IMR-90 (cell line): ENCODE measurements at regions not wholly inside any gene's neighbourhood (a gene's known extent, or its start where the extent isn't known, plus 50 kb on each side); places are given as distances from the start of the nearest gene placed in this dataset.

Source experiments
- ATAC-seq: fragments of 200-7000 bp; cut with Tn5 transposase; 2 replicates; pipeline ENCODE4 v1.9.1; 2020; ENCODE audit warnings: low read depth, mild to moderate bottlenecking, moderate library complexity
- BruUV-seq: library from RNA; stranded (reverse); fragments of 400-500 nt; replicated peaks from 2 replicates; lab custom pipeline; 2021; lab: Mats Ljungman, UMichigan
- CTCF ChIA-PET: fragments of 300-600 bp; formaldehyde crosslinking; extraction: SDS; loops from one replicate; lab custom pipeline; 2021; ENCODE audit warnings: antibody characterized with exemption; lab: Yijun Ruan, JAX
- POLR2A ChIA-PET: fragments of 300-600 bp; sonication (Branson Sonifier 250); formaldehyde crosslinking; loops from one replicate; lab custom pipeline; 2022; ENCODE audit warnings: antibody characterized with exemption; ENCODE audit not compliant: unreplicated experiment; lab: Charles Lee
- DNase-seq: peaks from one replicate; pipeline ENCODE4 v3.0.0; 2013
- H2AFZ ChIP-seq: replicated peaks from 2 replicates; pipeline ENCODE3; 2013; ENCODE audit warnings: low read length, mild to moderate bottlenecking; ENCODE audit not compliant: poor library complexity
- H2AK5ac ChIP-seq: 2 replicates; pipeline ENCODE4 v1.6.1; 2013; ENCODE audit warnings: low read depth, low read length, inconsistent platforms
- H2AK9ac ChIP-seq: replicated peaks from 2 replicates; pipeline ENCODE3; 2013; ENCODE audit warnings: mild to moderate bottlenecking, low read depth, low read length, moderate library complexity; ENCODE audit not compliant: poor library complexity
- H2BK120ac ChIP-seq: 2 replicates; pipeline ENCODE4 v1.6.1; 2013; ENCODE audit warnings: low read depth, low read length, inconsistent platforms
- H2BK15ac ChIP-seq: 3 replicates; pipeline ENCODE4 v1.6.1; 2013; ENCODE audit warnings: low read depth, low read length, inconsistent platforms
- H2BK20ac ChIP-seq: 2 replicates; pipeline ENCODE4 v1.6.1; 2013; ENCODE audit warnings: low read depth, mild to moderate bottlenecking, inconsistent platforms, low read length, moderate library complexity
- H2BK5ac ChIP-seq: 2 replicates; pipeline ENCODE4 v1.6.1; 2013; ENCODE audit warnings: mild to moderate bottlenecking, low read depth, low read length, inconsistent platforms; ENCODE audit not compliant: poor library complexity, severe bottlenecking
- H3K14ac ChIP-seq: replicated peaks from 2 replicates; pipeline ENCODE4 v1.6.1; 2013; ENCODE audit warnings: low read depth, low read length, inconsistent platforms
- H3K18ac ChIP-seq: 2 replicates; pipeline ENCODE4 v1.6.1; 2013; ENCODE audit warnings: low read depth, low read length, control low read depth
- H3K23ac ChIP-seq: 2 replicates; pipeline ENCODE4 v1.6.1; 2013; ENCODE audit warnings: low read depth, low read length, inconsistent platforms
- H3K27ac ChIP-seq: 2 replicates; pipeline ENCODE4 v1.5.1; 2013; ENCODE audit warnings: mild to moderate bottlenecking, control low read depth, low read length; ENCODE audit not compliant: insufficient read depth
- H3K27me3 ChIP-seq: 2 replicates; pipeline ENCODE4 v1.6.1; 2013; ENCODE audit warnings: low read length; ENCODE audit not compliant: control insufficient read depth, insufficient read depth
- H3K36me3 ChIP-seq: 2 replicates; pipeline ENCODE4 v1.6.1; 2013; ENCODE audit warnings: low read length, mixed read lengths; ENCODE audit not compliant: control insufficient read depth, insufficient read depth
- H3K4ac ChIP-seq: 2 replicates; pipeline ENCODE4 v1.6.1; 2013; ENCODE audit warnings: low read depth, low read length, inconsistent platforms
- H3K4me1 ChIP-seq: 2 replicates; pipeline ENCODE4 v1.6.1; 2013; ENCODE audit warnings: low read length, mixed read lengths; ENCODE audit not compliant: control insufficient read depth, insufficient read depth
- H3K4me2 ChIP-seq: 2 replicates; pipeline ENCODE4 v1.6.1; 2013; ENCODE audit warnings: low read depth, mild to moderate bottlenecking, control low read depth, low read length, moderate library complexity
- H3K4me3 ChIP-seq: 2 replicates; pipeline ENCODE4 v1.5.1; 2013; ENCODE audit warnings: low read depth, mild to moderate bottlenecking, control low read depth, low read length, moderate library complexity; ENCODE audit not compliant: insufficient read depth
- H3K56ac ChIP-seq: 2 replicates; pipeline ENCODE4 v1.6.1; 2013; ENCODE audit warnings: low read length, inconsistent platforms; ENCODE audit not compliant: insufficient read depth; ENCODE audit errors: extremely low read depth
- H3K79me1 ChIP-seq, 2 experiments: 2 replicates each; pipeline ENCODE4 v1.6.1; 2013; ENCODE audit warnings: low read length in 2 of 2, inconsistent platforms in 1 of 2, low read depth in 1 of 2
- H3K9ac ChIP-seq: 2 replicates; pipeline ENCODE4 v1.6.1; 2013; ENCODE audit warnings: low read depth, low read length, control low read depth
- H3K9me1 ChIP-seq: 2 replicates; pipeline ENCODE4 v1.6.1; 2013; ENCODE audit warnings: low read length, inconsistent platforms; ENCODE audit not compliant: insufficient read depth
- H3K9me3 ChIP-seq: 2 replicates; pipeline ENCODE4 v1.6.1; 2013; ENCODE audit warnings: low read length; ENCODE audit not compliant: control insufficient read depth, insufficient read depth
- H4K20me1 ChIP-seq: 2 replicates; pipeline ENCODE4 v1.6.1; 2013; ENCODE audit warnings: low read length, inconsistent platforms; ENCODE audit not compliant: insufficient read depth
- H4K5ac ChIP-seq: 2 replicates; pipeline ENCODE4 v1.6.1; 2013; ENCODE audit warnings: mild to moderate bottlenecking, low read depth, low read length, control low read depth
- H4K8ac ChIP-seq, 2 experiments: 2 replicates each; pipeline ENCODE4 v1.6.1; 2013; ENCODE audit warnings: low read depth in 2 of 2, low read length in 2 of 2, control low read depth in 1 of 2, inconsistent platforms in 1 of 2
- H4K91ac ChIP-seq: 2 replicates; pipeline ENCODE4 v1.6.1; 2013; ENCODE audit warnings: low read depth, low read length, inconsistent platforms; ENCODE audit not compliant: insufficient read depth
- BHLHE40 ChIP-seq: fragments of 150-350 bp; IDR thresholded peaks from 2 replicates; pipeline ENCODE4 v1.6.1; 2016; ENCODE audit warnings: mild to moderate bottlenecking, low read depth, low read length
- CHD1 ChIP-seq: IDR thresholded peaks from 2 replicates; pipeline ENCODE4 v1.6.1; 2012; ENCODE audit warnings: low read depth, low read length, improper control_type of control experiment
- CTCF ChIP-seq: conservative IDR thresholded peaks from 2 replicates; pipeline ENCODE4 v1.5.1; 2012; ENCODE audit warnings: mild to moderate bottlenecking, low read depth, low read length, improper control_type of control experiment
- ELK1 ChIP-seq: fragments of 150-350 bp; IDR thresholded peaks from 2 replicates; pipeline ENCODE4 v1.6.1; 2016; ENCODE audit warnings: low read depth, mild to moderate bottlenecking, low read length, moderate library complexity, borderline replicate concordance
- MAFK ChIP-seq: IDR thresholded peaks from 2 replicates; pipeline ENCODE4 v1.6.1; 2012; ENCODE audit warnings: low read depth, low read length, improper control_type of control experiment
- MAZ ChIP-seq: IDR thresholded peaks from 2 replicates; pipeline ENCODE4 v1.6.1; 2012; ENCODE audit warnings: low read depth, mild to moderate bottlenecking, low read length, improper control_type of control experiment, moderate library complexity, borderline replicate concordance
- MXI1 ChIP-seq: IDR thresholded peaks from 2 replicates; pipeline ENCODE4 v1.6.1; 2012; ENCODE audit warnings: low read depth, mild to moderate bottlenecking, low read length, moderate library complexity, borderline replicate concordance
- NFE2L2 ChIP-seq: fragments of 150-350 bp; IDR thresholded peaks from 2 replicates; pipeline ENCODE4 v1.6.1; 2016; ENCODE audit warnings: low read depth, mild to moderate bottlenecking, low read length
- POLR2A ChIP-seq: IDR thresholded peaks from 2 replicates; pipeline ENCODE4 v1.6.1; 2012; ENCODE audit warnings: mild to moderate bottlenecking, low read depth, low read length
- RAD21 ChIP-seq: IDR thresholded peaks from 2 replicates; pipeline ENCODE4 v1.6.1; 2012; ENCODE audit warnings: low read length, improper control_type of control experiment
- RCOR1 ChIP-seq: IDR thresholded peaks from 2 replicates; pipeline ENCODE4 v1.6.1; 2012; ENCODE audit warnings: mild to moderate bottlenecking, low read length, improper control_type of control experiment; ENCODE audit not compliant: insufficient replicate concordance
- SMC3 ChIP-seq: fragments of 150-350 bp; IDR thresholded peaks from 2 replicates; pipeline ENCODE4 v1.6.1; 2016; ENCODE audit warnings: low read depth, mild to moderate bottlenecking, antibody characterized with exemption, low read length, moderate library complexity
- USF2 ChIP-seq: fragments of 150-350 bp; IDR thresholded peaks from 2 replicates; pipeline ENCODE4 v1.6.1; 2017; ENCODE audit warnings: mild to moderate bottlenecking, antibody characterized with exemption, low read length, low read depth
- WGBS, 2 experiments: methylation state at CpG; one replicate each; pipeline versions ENCODE4 v1.1.5 to v1.1.7; 2013; ENCODE audit warnings: missing lambda C conversion rate in 2 of 2; ENCODE audit not compliant: insufficient read length in 1 of 2; ENCODE audit errors: extremely low coverage in 2 of 2; 5-methylcytosine and 5-hydroxymethylcytosine counted together
- dilution Hi-C: fragments of 300-500 bp; cut with HindIII; formaldehyde crosslinking; loops from one replicate; pipeline ENCODE4 v1.14.3; 2018; ENCODE audit warnings: low sequenced_read_pairs; ENCODE audit not compliant: unreplicated experiment
- in situ Hi-C: fragments of 300-500 bp; cut with MboI; formaldehyde crosslinking; loops from 3 replicates; pipeline ENCODE4 v1.14.3; 2019; ENCODE audit warnings: low sequenced_read_pairs, inconsistent platforms, mixed read lengths
- intact Hi-C: fragments of 100-400 bp; cut with micrococcal nuclease; formaldehyde crosslinking; loops from 2 replicates; pipeline ENCODE4 v1.10.0; 2022

GRCh38 chr3:106167728-106168127, 298.9 kb upstream of the CBLB start:
- no peak for ATAC-seq
- intact Hi-C loops = no loop called here
- no peak for TF ChIP-seq POLR2A
- no peak for TF ChIP-seq RAD21
- TF ChIP-seq MAZ = no peak
- no peak for TF ChIP-seq ELK1
- TF ChIP-seq MXI1 = no peak
- no peak for TF ChIP-seq MAFK
- TF ChIP-seq USF2 = no peak
- TF ChIP-seq BHLHE40 = no peak
- TF ChIP-seq NFE2L2 = no peak
- TF ChIP-seq CTCF = no peak
- no peak for TF ChIP-seq SMC3
- TF ChIP-seq CHD1 = no peak
- TF ChIP-seq RCOR1 = no peak
- Histone ChIP-seq H3K56ac (no peak overlapping the region), H3K14ac (no peak overlapping the region), H3K4me3 (no peak overlapping the region), H4K5ac (no peak overlapping the region), H3K4ac (no peak overlapping the region), H3K27ac (no peak overlapping the region), H4K8ac (no peak overlapping the region), H3K18ac (no peak overlapping the region), H3K4me2 (no peak overlapping the region), H3K79me1 (no peaks in the 10 kb centered on the region), H3K9ac (no peak overlapping the region), H3K27me3 (no peaks in the 10 kb centered on the region), H2BK15ac (no peak overlapping the region), H3K36me3 (no peaks in the 10 kb centered on the region), H4K91ac (no peak overlapping the region), H2AK9ac (no peak overlapping the region), H3K23ac (no peak overlapping the region), H2BK120ac (no peak overlapping the region), H2AK5ac (no peak overlapping the region), H2BK5ac (no peak overlapping the region), H3K4me1 (no peaks in the 10 kb centered on the region), H2BK20ac (no peak overlapping the region), H4K20me1 (no peaks in the 10 kb centered on the region), H2AFZ (no peak overlapping the region), H3K9me1 (no peaks in the 10 kb centered on the region), H3K9me3 (no peaks in the 10 kb centered on the region)
- no peak for DNase-seq
- BruUV-seq = no TSS peak
- POLR2A ChIA-PET = no interaction called here
- in situ Hi-C loops = no loop called here
- WGBS, 2 experiments = no CpG with 5 or more reads among the region's 8 CpGs
- dilution Hi-C loops = no loop called here
- CTCF ChIA-PET = interaction anchor here (0.6 kb wide), 3 partner anchors 10 to 268 kb away, joined by 4 read pairs; no protein-coding TSS in a partner anchor
